ENCODE measurements at regions not wholly inside any gene's neighbourhood (a gene's known extent, or its start where the extent isn't known, plus 50 kb on each side); places are given as distances from the start of the nearest gene placed in this dataset.

- peak overlapping the region in 1 of 5 donors; percentile 65 for H3K27ac ChIP-seq
- intact Hi-C loops (cut with DNase I), result no loop called here
- no peak overlapping the region for H3K4me3 ChIP-seq
- no peak for TF ChIP-seq POLR2A (IDR thresholded peaks at IDR 0.05)
- no peak for TF ChIP-seq CTCF (IDR thresholded peaks at IDR 0.05)
- H3K36me3 ChIP-seq (replicated peaks in 1 of 2), result no peaks in the 10 kb centered on the region
- no peak for DNase-seq
- peaks cover 4% of the 10 kb centered on the region for H3K27me3 ChIP-seq
- H3K4me1 ChIP-seq (replicated peaks in 1 of 2), result peaks cover 0 to 9% of the 10 kb centered on the region in 2 donors
- no peaks in the 10 kb centered on the region for H3K9me3 ChIP-seq (replicated peaks in 1 of 3)
- 57 to 66% (median 64%) methylated on average over 3 of the region's 3 CpGs for WGBS, 4 donors
These were observed 147.8 kb upstream of the IL12A start for GRCh38 chr3:159840703-159841299.

- Histone ChIP-seq H3K9me3 (replicated peaks in 1 of 3) (no peaks in the 10 kb centered on the region), H3K27ac (no peak overlapping the region), H3K4me1 (replicated peaks in 1 of 2) (peaks cover 0 to 9% of the 10 kb centered on the region in 2 donors), H3K4me3 (no peak overlapping the region), H3K36me3 (replicated peaks in 1 of 2) (no peaks in the 10 kb centered on the region), H3K27me3 (peaks cover 4% of the 10 kb centered on the region)
- DNase-seq, result no peak
- TF ChIP-seq CTCF (IDR thresholded peaks at IDR 0.05) (no peak), POLR2A (IDR thresholded peaks at IDR 0.05) (no peak)
- intact Hi-C loops (cut with DNase I), result no loop called here
- 76 to 90% (median 82%) methylated on average over 1 of the region's 1 CpG for WGBS, 4 donors
These were observed 146.9 kb upstream of the IL12A start for GRCh38 chr3:159841766-159842165.

GRCh38 chr3:159843840-159844730, 144.6 kb upstream of the IL12A start:
- TF ChIP-seq POLR2A (IDR thresholded peaks at IDR 0.05), result no peak
- TF ChIP-seq CTCF (IDR thresholded peaks at IDR 0.05), result no peak
- H3K27ac ChIP-seq, result no peak overlapping the region
- DNase-seq, result no peak
- no peaks in the 10 kb centered on the region for H3K36me3 ChIP-seq (replicated peaks in 1 of 2)
- H3K27me3 ChIP-seq, result peaks cover 4% of the 10 kb centered on the region
- no peaks in the 10 kb centered on the region for H3K9me3 ChIP-seq (replicated peaks in 1 of 3)
- intact Hi-C loops (cut with DNase I), result no loop called here
- WGBS, 4 donors, result 64 to 72% (median 69%) methylated on average over 7 of the region's 7 CpGs
- H3K4me3 ChIP-seq, result no peak overlapping the region
- no peaks in the 10 kb centered on the region for H3K4me1 ChIP-seq (replicated peaks in 1 of 2)

GRCh38 chr3:159844801-159845261, 143.8 kb upstream of the IL12A start:
- Histone ChIP-seq H3K27me3 (peaks cover 3% of the 10 kb centered on the region), H3K27ac (no peak overlapping the region), H3K4me1 (replicated peaks in 1 of 2) (no peaks in the 10 kb centered on the region), H3K36me3 (replicated peaks in 1 of 2) (no peaks in the 10 kb centered on the region), H3K4me3 (no peak overlapping the region), H3K9me3 (replicated peaks in 1 of 3) (no peaks in the 10 kb centered on the region)
- TF ChIP-seq POLR2A (IDR thresholded peaks at IDR 0.05) (no peak), CTCF (IDR thresholded peaks at IDR 0.05) (no peak)
- WGBS, 4 donors, result 72 to 86% (median 82%) methylated on average over 4 of the region's 4 CpGs
- no peak for DNase-seq
- intact Hi-C loops (cut with DNase I), result no loop called here

Measured in adrenal gland (tissue), 9 donors.